Pons (tissue), 1 donor: ENCODE measurements at regions not wholly inside any gene's neighbourhood (a gene's known extent, or its start where the extent isn't known, plus 50 kb on each side); places are given as distances from the start of the nearest gene placed in this dataset.
A peak's percentile ranks its signal among the peaks of the same experiment; 100 is the strongest.

Experiments
- DNase-seq: peaks from one replicate; pipeline ENCODE4 v3.0.0-alpha.2; 2016; ENCODE audit warnings: low spot score

DNA sequence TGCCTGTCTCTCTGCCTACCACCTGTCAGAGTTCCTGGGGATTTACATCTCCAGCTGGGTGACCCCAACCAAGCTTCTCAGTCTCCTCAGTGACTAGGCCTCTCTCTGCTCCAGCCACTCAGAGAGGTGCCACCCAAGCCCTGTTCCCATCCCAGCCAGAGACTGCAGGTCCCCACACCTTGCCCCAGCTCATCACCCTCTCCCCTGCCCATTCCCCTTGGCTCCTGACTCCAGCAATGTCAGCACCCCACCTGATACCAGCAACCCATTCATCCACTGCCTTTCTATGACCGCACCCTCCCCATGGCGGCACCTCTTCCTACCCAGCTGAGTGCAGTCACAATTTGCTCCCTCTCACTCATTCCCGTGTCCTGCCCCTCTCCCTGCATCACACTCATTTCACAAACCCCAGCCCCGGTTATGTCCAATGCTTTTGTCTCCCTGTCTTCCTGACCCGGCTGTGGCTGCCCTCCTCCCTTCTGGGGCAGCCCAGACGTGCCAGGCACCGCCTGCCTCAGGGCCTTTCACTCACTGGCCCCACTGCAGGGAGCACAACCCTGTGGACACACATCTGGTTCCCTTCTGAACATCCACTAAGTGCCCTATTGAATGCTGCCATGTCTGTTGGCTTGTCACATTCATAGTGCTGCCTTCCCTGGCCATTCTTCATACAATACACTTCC, 494.8 kb upstream of the HS6ST1 start:
- DNase-seq = no peak

DNA sequence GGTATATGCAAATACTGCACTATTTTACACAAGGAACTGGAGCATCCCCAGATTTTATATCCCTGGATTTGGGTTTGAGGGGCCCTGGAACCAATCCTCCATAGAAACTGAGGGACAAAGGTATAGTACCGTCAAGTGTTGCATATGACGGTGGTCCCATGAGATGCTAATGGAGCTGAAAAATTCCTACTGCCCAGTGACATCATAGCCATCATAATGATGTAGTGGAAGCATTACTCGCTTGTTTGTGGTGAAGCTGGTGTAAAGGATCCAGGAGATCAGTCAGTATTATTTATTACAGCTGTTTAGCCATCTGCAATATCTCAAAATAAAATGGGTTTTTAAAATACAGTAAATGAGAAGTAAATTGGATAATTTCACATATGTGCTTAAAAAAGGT, 496.6 kb upstream of the HS6ST1 start:
- no peak for DNase-seq

DNA sequence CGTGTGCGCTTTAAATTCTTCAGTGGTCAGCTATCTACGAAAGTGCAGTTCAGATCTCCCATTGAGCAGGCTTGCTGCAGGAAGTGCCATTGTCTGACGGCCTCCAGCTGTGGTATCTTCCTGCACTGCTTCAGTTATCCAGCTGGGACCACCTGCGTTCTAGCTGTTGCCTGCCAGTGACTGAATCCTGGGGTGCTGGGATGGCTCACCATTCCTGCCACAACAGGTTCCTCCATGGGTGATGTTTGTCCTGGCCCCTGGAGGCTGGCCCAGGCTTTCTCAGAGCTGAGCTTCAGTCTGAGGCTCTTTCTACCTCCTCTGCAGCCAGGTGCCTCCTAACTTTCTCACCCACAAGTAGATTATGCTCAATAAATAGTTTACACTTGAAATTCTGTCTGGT, 498.5 kb upstream of the HS6ST1 start:
- no peak for DNase-seq

DNA sequence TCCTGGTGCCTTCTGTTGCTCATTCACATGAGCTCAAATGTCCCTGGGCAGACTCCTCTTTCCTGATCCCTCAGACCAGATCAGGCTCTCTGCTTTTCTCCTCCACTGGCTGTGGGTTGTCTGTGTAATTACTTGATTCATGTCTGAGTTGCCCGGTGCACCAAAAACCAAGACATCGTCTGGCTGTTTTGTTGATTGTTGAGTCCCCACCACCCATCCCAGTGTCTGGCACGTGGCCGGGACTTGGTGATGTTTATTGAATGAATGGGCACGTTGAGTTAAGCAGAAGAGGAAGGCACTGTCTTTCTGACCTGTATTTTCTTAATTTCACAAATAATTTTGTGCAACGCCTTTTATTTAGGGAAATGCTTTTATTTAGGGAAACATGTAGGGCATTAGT, 499.1 kb upstream of the HS6ST1 start:
- no peak for DNase-seq

DNA sequence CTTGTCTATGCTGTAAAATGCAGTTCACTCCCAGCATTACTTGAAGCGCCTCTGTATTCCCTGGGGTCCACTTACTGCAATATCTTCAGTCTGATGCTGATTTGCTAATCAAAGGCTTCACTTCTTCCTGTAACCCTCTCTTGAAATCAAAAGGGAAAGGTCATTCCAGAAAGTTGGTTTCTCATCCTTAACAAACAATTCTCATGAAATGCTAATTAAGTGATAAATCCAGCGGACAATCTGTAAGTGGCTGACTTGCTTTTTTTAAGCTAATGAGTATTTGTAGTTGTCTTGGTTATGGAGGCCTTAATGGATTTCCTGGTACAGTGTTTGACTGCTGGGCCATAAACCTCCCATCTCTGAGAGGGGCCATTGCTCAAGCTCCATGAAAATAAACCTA, 499.6 kb upstream of the HS6ST1 start:
- DNase-seq = no peak

DNA sequence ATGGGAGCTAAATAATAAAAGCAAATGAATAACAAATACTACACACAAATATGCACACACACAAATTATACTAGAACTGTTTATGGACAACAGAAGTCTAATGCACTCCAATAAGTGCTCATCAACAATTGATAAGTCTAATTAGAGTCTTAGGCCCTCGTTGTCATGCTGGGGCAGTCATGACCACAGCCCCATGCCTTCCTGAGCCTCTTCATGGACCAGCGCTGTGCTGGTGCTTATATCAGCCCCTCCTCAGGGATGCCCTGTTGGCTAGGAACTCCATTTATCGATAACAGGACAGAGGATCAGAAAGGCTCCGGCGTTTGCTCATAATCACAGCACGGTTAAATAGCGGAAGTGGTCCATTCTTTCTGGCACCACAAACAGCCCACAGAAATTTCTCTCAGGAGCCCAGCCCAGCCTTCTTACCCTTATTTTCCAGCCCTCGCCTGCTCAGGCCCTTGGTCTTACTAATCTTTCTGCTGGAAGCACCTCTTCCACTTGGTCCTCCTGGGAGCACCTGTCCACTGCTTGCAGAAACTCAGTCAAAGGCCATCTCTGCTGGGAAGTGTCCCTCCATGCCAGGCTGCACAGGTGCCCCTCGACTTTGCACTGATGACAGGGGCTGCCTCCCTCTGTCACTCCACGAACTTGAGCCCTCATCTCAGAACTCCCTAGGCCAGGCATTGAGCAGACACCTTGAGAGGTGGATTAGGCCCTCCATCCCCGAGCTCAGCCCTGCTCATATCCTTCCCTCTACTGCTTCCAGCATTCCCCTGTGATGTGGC, 500.2 kb upstream of the HS6ST1 start:
- DNase-seq = no peak

DNA sequence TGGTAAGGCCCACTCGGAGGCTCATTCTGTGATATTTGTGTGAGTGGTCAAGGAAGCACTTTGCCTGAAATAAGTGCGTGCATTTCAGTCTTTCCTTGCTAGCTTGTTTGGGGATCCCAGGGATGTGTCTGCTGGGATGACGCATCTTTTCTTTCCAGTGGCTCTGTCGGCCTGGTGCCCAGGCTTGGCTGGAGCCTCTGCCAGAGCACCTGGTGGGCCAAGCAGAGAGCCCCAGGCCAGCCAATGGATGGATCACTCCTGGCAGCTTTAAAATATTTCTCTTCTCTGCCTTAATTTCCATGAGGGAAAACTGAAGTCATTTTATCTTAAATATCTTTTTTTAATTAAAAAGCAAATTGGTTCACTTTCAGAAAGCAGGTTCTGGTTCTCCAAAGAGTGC, 501.8 kb upstream of the HS6ST1 start:
- no peak for DNase-seq

DNA sequence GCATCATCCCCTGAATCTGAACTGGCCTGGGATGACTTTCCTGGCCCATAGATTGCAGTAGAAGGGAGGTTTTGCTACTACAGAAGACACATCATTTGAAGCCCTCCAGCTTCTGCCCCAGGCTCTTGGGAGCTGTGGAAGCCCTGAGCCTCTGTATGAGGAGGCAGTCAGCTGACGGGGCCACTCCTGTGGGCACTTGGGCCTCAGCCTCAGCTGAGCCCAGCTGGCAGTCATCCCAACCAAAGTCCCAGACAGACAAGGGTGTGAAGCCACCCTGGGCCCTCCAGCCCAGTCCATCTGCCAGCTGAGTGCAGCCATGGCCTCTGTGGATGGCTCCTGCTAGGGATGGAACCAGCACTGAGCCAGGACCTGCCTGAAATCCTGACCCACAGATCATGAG, 502.3 kb upstream of the HS6ST1 start:
- DNase-seq = no peak

DNA sequence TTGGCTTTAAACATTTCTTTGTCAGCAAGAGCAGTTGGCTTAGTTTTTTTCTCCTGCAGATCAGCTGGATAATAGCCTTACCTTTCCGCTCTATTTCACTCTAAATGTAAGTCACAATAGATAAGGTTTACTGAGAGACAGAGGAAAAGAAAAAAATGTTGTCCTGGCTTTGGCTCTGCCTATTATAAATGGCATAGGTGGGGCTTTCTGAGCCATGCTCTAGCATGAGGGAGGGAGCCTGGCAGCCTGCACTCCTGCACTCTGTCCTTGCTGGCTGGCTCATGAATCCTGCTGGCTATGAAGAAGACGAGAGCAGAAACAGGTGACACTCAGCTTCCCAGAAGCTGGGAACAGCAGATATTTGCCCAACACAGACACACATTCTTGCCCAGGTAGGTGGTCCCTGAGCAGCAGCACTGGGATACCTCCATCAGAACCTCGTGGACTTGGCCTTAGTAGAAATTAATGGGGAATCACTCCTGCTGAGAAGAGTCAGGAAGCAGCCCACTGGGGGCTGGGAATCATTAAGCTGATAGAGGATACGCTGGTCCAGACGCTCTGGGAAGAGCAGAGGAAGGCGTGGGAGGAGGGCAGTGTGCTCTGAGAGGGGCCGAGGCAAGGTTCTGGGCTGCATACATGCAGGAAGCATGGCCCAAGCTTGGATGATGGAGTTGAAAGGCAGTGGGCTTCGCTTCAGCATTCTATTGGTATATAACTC, 514.4 kb upstream of the HS6ST1 start:
- no peak for DNase-seq

DNA sequence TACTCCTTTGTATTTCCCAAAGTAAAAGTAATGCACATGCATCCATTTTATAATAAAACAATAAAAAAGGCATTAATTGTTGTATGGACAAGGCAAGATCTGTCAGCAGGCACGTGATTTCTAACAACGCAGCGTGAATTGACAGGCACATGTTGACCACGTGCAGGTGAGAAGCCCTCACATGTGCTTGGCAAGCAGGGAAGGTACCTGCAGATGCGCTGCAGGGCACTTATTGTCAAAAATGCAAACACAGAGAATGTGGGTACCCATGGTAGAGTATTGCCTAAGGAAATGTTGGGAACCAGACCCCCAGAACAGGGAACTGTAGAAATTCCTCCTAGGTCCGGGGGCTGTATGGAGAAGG, 515.0 kb upstream of the HS6ST1 start:
- DNase-seq = no peak

DNA sequence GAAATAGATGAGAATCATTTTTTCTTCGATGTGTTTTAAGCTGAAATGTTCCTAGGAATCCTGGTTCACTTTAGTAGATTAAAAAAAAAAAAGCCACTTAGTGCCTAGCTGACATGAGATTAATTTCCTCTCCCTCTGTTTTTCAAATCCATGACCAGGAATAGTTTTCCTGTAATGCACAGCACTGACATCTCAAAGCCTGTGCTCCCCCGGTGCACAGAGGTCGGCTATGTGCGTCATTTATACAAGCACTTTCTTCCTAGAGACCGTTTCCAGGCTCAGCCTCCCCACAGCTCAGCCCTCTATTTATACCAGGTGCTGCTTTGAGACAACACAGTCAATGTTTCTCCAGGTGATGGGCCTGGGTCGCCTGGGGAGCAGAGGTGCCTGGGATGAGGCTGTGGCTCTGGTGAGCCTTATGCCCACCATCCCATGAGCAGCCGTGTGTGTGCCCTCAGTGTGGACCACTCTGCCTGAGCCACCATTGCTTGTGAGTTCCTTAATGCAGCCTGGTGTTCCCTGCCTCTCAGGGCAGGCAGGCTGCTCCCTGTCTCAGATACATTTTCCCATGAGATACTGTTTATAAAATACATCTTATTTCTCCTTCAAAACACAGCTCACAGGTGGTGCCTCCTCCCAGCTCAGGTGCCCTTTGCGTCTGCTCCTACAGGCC, 515.7 kb upstream of the HS6ST1 start:
- no peak for DNase-seq

DNA sequence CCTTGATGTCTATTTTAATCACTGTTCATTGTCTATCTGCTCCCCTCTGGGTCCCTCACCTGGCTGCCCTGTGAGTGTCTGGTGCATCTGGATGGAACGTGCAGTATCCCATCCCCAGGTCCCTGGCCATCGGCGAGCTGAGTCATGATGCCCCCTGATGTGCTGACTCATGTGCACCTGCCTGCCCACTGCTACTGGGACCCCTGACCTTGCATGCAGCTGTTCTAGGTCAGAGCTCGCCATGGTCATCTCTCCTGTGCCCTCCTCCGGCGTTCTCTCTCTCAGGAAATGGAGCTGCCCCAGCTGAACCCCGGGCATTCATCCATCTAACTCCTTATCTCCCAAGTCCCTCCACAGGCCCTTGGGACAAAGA, 516.2 kb upstream of the HS6ST1 start:
- no peak for DNase-seq

DNA sequence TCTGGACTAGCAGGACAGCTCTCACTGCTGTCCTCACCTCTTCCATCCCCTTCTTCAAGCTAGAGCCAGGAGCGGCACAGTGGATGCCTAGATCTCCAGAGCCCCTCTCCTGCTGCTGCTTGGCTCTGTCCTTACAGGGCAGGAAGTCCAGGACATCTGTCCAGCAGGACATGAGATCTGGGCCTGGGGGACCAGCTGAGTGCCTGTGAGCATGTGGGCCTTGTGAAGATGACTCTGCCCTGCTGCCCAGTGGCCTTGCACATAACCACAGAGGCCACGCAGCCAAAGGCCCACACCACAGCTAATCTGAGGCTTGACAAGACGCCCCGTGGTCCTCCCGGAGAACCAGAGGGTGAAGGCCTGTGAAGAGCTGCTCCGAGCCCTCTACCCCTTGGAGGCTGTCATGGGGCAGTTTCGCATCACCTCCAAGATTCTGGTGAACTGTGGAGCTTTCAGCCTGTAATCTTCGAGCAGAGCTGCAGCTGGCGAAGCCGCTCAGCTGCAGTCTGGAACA, 516.7 kb upstream of the HS6ST1 start:
- no peak for DNase-seq

DNA sequence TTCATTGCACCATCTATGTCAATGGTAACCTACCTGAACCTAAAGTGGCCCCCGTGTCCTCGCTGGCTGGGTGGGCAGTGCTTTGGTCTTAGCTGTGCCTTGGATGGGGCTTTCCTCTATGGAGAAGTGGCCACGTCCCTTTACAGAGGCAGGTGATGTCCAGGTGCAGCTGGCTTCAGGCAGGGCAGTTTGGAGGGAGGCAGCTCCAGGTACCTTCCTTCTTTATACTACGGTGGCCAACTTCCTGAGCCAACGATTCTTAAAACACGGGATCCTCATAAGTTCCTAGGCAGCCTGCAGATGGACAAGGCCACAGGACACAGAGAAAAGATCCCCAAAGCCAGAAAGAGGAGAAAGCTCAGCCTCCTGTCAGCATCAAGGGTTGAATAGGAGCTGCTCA, 517.3 kb upstream of the HS6ST1 start:
- DNase-seq = no peak

DNA sequence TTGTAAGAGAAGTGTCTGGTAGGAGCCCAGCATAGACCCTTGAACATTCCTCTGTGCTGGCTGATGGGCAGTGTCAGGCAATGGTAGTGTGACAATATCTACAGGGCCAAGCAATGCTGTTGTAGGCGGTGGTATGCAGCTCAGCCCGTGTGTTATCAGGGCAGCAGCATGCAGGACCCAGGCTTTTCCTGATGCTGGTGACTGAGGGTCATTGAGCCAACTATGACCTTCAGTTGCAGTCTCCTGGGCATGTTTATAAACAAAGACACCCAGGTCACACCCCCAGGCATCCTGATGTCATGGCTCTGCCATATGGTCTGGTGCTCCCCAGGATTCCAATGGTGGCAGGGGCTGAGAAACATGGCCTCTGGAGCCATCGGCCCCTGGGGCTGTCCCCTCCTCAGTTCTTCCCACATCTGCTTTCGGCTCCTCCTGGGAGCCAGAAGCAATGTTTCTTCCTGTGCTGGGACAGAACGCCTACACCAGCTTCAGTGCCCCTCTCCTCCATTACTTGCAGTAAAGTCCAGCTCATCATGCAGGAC, 518.0 kb upstream of the HS6ST1 start:
- no peak for DNase-seq

DNA sequence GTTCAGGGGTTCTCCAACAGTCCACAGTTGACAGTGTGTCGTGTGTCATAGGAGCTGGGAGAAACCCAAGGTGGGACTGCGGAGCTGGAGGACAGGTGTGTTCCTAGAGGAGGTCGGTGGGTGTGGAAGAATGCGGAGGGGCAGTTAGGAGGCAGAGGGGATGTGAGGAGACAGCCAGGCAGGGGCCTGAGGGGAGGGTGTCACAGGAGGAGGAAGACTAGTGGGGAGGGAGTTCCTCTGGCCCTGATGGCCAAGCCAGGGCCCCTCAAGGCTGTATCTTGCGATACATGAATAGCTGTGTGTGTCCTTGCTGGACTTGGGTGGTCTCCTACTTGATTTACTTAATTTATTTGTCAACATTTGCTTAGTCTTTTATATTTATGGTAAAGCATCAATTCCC, 519.6 kb upstream of the HS6ST1 start:
- DNase-seq = no peak

DNA sequence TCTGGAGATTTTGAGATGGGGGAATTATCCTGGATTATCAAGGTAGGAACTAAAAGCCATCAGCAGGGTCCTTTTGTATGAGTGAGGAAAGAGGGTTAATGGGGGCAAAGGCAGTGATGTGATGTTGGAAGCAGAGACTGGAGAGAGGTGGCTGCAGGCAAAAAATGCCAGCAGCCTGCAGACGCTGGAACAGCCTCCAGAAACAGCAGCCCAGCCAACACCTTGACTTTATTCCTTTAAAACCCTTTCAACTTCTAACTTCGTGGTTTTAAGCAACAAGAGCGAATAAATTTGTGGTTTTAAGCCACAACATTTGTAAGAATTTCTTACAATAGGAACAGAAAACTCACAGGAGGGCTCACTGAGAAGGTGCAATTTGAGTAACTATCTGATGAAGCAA, 523.1 kb upstream of the HS6ST1 start:
- no peak for DNase-seq

DNA sequence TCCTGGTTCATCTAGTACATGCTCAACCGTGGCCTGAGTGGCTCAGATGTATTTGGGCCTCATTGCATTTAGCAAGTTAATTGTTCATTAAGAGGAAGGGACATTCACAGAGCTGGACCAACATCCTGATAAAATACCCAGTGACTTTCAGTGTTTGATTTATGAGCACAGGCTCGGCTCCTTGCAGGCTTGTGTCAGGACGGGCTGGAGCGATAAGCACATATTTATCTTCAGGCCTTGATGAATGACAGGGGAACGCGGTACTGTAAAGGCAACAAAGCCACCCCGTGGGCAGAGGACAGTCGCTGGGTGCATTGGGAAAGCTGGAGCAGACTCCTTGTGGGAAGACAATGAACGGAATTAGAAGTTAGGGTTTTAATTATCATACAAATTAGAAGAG, 548.6 kb upstream of the HS6ST1 start:
- DNase-seq = no peak

DNA sequence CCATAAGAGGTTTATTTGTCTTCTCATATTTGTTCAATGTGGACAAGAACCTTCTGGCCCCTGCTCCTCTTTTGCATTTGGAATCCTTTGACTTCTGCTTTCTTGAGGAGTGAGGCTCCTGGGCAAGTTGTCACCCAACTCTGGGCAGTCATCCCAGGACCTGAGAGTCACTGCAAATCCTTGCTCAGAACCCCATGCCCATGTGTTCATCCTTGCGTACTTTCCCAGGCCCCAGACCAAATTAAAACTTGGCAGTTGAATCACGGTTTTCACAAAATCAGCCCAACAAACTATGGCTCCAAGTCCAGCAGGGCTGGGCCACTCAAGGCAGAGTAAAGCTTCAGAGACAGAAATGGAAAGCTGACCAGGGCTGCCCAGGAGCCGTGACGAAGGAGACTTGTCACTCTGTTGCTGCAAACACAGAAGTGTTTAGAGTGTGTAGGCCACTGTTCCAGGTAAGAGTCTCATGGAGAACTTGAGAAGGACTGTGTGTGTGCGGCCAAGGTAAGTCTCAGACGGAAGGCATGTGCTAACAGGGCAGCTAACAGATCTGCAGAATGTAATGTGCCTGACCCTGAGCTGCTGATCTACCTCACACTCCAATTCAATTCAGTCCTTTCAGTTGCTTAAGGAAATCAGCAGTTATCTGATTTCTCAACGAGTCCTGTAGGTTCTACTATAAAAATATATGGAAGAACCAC, 549.4 kb upstream of the HS6ST1 start:
- DNase-seq = peak; percentile 20

DNA sequence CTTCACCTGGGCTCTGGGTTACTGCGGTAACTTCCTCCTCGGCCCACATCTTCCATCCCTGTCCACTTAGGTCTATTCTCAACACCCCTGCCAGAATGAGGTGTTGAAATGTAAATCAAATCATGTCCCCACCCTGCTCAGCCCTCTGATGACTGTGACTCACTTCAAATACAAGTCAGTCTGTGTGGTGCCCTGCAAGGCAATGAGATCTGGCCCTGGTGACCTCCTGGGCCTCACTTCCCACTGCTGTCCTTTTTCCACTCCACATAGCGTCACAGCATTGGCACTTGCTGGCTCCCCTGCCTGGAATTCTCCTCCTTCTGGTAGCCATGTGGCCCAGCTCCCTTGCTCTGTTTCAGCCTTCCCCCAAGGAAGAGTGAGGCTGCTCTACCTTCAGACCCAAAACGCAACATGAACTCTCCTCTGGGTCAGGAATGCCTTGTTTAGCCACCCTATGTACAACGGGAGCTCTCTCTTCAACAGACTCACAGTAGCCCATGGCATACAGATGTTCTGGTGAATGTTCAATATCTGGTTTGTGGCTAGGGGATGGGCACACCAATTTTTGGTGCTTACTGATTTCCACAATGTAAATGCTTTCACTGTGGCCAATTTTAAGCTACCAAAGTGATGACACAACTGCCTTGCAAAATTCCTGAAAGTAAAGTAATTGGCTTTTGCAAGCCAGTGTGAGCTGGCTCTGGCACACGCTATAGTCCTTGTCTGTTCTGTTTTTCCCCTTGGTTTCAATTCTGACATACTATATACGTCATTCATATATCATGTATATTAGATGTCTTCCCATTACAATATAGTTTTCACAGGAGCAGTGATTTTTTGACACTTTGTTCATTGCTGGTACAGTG, 550.3 kb upstream of the HS6ST1 start:
- DNase-seq = no peak

DNA sequence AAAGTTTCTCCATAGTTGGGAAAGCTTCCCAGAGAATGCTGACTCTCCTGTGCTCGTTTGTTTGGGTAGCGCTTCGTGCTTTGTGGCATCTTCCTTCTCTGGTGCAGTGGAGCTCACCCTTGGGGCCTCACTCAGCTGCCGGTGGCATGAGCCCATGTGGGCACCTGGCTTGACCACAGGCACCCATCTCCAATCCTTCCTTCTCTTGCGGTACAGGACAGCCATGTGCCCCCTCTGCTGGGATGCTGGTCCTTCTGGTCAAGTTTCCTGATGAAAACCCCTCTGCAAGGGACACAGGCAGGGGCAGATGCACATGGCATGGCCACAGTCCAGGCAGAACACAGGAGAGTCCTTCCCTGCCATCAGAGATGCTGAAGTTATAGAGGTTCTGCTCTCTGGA, 555.9 kb upstream of the HS6ST1 start:
- no peak for DNase-seq
